SK-N-DZ (cell line): ENCODE measurements at regions not wholly inside any gene's neighbourhood (a gene's known extent, or its start where the extent isn't known, plus 50 kb on each side); places are given as distances from the start of the nearest gene placed in this dataset.

Experiments
- DNase-seq: peaks from one replicate; pipeline ENCODE4 v3.0.0-alpha.2; 2015; ENCODE audit warnings: low spot score
- small RNA-seq, 2 experiments: library from RNA; depleted of rRNA; stranded (forward); fragments of <200 nt; gene quantifications; one replicate each; pipeline ENCODE3, GENCODE V24; 2014

GRCh38 chr10:107299606-107300005 is 135.1 kb upstream of the SORCS1 start:
- DNase-seq: no peak

DNA sequence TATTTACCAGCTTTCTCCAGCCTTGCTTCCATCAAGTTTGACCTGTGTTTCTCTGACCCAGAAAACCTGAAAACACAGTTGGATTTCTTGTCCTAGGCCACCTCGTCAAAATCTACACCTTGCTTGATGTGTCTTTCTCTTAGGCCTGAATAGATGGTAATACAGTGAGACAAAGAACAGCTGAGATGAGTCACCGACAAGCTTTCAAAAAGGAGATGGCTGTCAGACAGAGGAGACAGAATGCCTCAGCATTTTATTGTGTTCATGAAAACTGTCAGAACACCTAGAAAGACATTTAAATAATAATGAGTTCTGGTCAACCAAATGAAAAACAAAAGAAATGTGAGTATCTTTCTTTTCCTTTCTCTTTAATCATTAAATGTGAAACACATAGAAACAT is 119.7 kb upstream of the SORCS1 start:
- no peak for DNase-seq

DNA sequence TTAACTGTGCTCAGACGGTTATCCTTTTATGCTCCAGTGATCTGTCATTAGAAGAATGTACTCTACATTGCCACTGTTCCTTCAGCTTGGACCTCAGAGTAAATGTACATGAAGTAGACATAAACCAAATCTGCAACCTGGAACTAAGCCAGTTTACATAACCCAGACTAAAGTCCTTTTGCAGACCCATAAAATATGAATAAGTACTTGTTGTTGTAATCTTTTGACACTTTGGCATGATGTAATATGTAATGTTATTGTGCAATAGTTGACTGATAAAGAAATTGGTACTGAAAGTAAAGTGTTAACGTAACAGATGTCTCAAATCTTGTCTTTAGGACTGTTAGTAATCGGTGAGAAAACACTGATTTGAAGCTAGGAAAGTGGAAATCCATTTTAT is 115.8 kb upstream of the SORCS1 start:
- DNase-seq: no peak

DNA sequence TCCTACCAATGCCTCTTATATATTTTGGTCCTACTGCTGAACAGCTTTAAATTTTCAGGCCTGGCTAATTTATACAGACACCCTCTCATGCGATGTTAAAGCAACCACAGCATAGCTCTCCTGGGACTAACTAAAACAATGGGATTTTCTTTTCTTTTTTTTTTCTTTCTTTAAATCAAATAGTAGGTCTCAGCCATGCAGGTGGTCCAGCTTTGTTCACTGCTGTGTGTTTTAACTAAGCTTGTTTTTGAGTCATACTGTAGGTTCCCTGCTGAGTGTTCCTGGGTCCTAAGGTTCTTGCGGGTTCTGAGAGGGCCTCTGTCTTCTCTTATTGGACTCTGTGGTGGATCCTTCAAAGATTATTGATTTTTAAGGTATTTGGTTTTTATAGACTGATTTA is 113.1 kb upstream of the SORCS1 start:
- DNase-seq: no peak

- DNase-seq: no peak
These were observed 111.3 kb upstream of the SORCS1 start for GRCh38 chr10:107275806-107276205.

DNA sequence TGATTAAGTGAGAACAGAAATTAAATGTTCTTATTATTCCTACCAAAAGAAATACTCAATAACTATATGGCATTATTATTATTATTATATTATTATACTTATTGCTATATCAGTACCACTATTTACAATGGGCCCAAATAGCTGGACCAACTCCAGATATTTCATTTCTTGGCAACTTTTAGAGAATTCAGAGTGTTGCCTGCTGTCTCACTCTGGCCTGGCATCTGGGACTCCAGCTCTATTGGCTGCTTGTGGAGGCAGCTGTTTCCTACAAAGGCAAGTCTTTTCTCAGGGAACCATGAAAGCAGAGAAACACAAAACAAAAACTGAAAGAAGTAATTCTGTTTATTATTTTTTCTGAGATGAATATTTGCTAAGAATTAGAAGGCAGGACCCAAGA is 105.1 kb upstream of the SORCS1 start:
- DNase-seq: no peak

- peak; percentile 32 for DNase-seq
These were observed 100.2 kb upstream of the SORCS1 start for GRCh38 chr10:107264742-107265141.

- no peak for DNase-seq
These were observed 79.6 kb upstream of the SORCS1 start for GRCh38 chr10:107244122-107244521.

DNA sequence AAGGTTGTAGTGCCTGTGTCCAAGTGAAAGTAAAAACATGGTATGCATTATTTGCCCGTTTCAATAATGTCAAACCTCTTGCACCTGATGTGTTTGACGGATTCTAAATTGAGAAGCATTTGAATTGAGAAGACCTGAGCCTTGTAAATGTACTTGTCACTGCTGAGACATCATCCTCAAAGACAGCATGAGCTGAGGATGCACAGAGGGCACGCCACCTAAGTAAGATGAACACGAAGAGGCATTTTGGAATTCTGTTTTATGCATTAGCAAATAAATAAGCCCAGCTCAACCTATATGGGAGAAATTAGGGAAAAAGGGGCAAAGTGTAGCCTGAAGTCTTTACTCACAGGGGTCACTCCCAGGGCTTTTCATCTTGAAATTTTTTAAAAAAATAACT is 73.8 kb upstream of the SORCS1 start:
- no peak for DNase-seq

DNA sequence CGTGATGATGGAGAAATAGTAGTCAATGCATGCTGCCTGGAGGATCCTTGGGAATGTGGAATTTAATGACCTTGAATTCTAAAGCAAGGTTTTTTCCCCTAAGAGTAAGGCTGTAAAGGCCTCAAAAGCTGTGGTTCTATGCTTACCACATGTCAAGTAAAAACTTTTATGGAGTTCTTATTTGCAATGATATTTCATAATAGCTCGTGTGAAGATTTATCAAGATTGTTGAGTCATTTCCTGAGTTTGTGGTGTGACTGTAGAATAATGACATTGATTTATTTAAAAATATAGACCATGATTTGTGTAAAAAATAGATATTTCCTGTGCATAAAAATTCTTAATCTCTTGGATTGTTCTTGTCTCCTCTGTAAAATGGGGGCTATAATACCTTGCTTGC is 67.5 kb upstream of the SORCS1 start:
- DNase-seq: no peak

GRCh38 chr10:107230887-107231286 is 66.4 kb upstream of the SORCS1 start:
- peak; percentile 10 for DNase-seq

DNA sequence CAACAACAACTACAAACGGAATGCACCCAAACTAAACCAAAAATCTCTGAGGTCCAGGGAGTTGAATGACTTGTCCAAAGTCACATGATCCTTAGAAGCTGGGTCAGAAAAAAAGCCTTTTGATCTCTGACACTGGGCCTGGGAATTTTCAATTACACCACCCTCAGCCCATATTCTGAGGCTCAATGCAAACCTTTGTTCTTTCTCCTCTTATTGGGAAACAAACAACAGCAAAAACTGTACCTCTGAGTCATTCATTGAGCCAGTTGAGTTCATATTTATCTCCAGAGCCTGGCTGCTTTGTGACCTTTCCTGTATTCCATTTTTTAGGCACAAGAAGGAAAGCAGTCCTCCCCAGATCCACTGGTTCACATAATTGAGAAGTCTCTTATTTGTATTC is 51.2 kb upstream of the SORCS1 start:
- DNase-seq: no peak

Small RNA genes lying in the stretch of these regions (small RNA-seq; reads per million reads assigned to genes)
- gene AL390123.1 (0 reads per million in 2 experiments), gene RNA5SP326 (0.03 to 0.04 reads per million in 2 experiments), gene RNU5B-6P (3.2 to 4.3 reads per million in 2 experiments), gene RNU6-839P (0 reads per million in 2 experiments)
